ENCODE measurements at regions not wholly inside any gene's neighbourhood (a gene's known extent, or its start where the extent isn't known, plus 50 kb on each side); places are given as distances from the start of the nearest gene placed in this dataset.

DNA sequence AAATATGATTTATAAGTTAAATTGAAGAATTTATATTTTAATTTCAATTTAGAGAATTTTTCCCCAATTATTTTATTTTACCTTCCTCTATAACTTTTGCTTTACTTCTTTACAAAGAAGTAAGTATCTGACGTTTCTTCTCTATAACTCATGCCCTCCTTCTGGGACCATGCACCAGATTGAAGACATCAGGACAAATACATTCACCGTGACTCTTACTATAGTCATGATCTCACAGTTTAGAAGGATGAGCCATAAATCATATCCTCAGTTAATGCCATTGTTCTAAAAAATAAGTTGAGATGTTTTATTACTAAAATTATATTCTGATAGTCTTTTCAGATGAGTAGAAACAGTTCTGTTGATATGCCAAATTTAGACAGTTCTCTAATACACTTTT is 279.3 kb downstream of the TMX3 start (continued):
- no peak for TF ChIP-seq CTCF (IDR thresholded peaks at IDR 0.05; ENCODE audit: control extremely low read depth in 1 of 3, insufficient read depth in 1 of 3, low read depth in 1 of 3, low read length in 3 of 3)
